HG03439 (cell line): ENCODE measurements at regions not wholly inside any gene's neighbourhood (a gene's known extent, or its start where the extent isn't known, plus 50 kb on each side); places are given as distances from the start of the nearest gene placed in this dataset.

ENCODE experiments used
- ATAC-seq: cut with Tn5 transposase; IDR thresholded peaks from one replicate; pipeline ENCODE4 v1.9.1; 2021; ENCODE audit warnings: mild to moderate bottlenecking, moderate library complexity; ENCODE audit not compliant: unreplicated experiment

GRCh38 chr16:86134802-86135461, 236.0 kb downstream of the IRF8 start:
- ATAC-seq = no peak

- no peak for ATAC-seq
Observed at GRCh38 chr16:86137359-86137758, 238.4 kb downstream of the IRF8 start.

- no peak for ATAC-seq
Observed at GRCh38 chr16:86138121-86139085, 239.4 kb downstream of the IRF8 start.

- no peak for ATAC-seq
Observed at GRCh38 chr16:86142801-86143236, 243.9 kb downstream of the IRF8 start.

GRCh38 chr16:86143666-86144065, 244.7 kb downstream of the IRF8 start:
- no peak for ATAC-seq

- ATAC-seq = no peak
Observed at GRCh38 chr16:86145669-86146068, 246.7 kb downstream of the IRF8 start.

- ATAC-seq = no peak
Observed at GRCh38 chr16:86150641-86151238, 251.8 kb downstream of the IRF8 start.

GRCh38 chr16:86151239-86151851, 252.4 kb downstream of the IRF8 start:
- ATAC-seq = no peak

GRCh38 chr16:86156155-86156554, 257.2 kb downstream of the IRF8 start:
- ATAC-seq = no peak

GRCh38 chr16:86157616-86158247, 258.8 kb downstream of the IRF8 start:
- no peak for ATAC-seq

GRCh38 chr16:86158688-86159360, 259.9 kb downstream of the IRF8 start:
- ATAC-seq = no peak

- no peak for ATAC-seq
Observed at GRCh38 chr16:86165479-86165878, 266.5 kb downstream of the IRF8 start.

- no peak for ATAC-seq
Observed at GRCh38 chr16:86166414-86166813, 267.5 kb downstream of the IRF8 start.

- no peak for ATAC-seq
Observed at GRCh38 chr16:86167061-86167460, 268.1 kb downstream of the IRF8 start.

- no peak for ATAC-seq
Observed at GRCh38 chr16:86170720-86171119, 271.8 kb downstream of the IRF8 start.

GRCh38 chr16:86171329-86171728, 272.4 kb downstream of the IRF8 start:
- ATAC-seq = no peak

- no peak for ATAC-seq
Observed at GRCh38 chr16:86175816-86176215, 276.9 kb downstream of the IRF8 start.

- ATAC-seq = no peak
Observed at GRCh38 chr16:86176462-86176861, 277.5 kb downstream of the IRF8 start.

- no peak for ATAC-seq
Observed at GRCh38 chr16:86180244-86180643, 281.3 kb downstream of the IRF8 start.

- no peak for ATAC-seq
Observed at GRCh38 chr16:86180780-86181179, 281.8 kb downstream of the IRF8 start.
